ENCODE measurements at regions not wholly inside any gene's neighbourhood (a gene's known extent, or its start where the extent isn't known, plus 50 kb on each side); places are given as distances from the start of the nearest gene placed in this dataset.

DNA sequence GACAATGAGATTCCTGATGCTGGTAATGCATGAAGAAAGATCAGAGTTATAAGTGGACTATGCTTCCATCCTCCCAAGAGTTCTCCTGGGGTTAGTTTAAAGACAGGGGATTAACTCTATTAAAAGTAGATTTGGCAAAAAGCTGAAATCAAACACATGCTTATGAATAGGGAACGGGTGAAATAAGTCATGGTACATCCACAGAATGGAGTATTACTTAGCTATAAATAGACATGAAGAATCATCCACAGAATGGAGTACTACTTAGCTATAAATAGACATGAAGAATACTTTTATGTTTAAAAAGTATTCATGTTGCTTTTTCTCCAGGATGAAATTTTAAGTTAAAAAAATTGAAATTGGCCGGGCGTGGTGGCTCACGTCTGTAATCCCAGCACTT lies 596.4 kb upstream of the B3GAT1 start (continued):
- no peak for TF ChIP-seq ZNF398 (CRISPR knock-in tag; IDR thresholded peaks at IDR 0.05)
- TF ChIP-seq, protein P1, sequence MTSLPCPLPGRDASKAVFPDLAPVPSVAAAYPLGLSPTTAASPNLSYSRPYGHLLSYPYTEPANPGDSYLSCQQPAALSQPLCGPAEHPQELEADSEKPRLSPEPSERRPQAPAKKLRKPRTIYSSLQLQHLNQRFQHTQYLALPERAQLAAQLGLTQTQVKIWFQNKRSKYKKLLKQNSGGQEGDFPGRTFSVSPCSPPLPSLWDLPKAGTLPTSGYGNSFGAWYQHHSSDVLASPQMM (CRISPR knock-in tag; IDR thresholded peaks at IDR 0.05): no peak

- CTCF ChIA-PET (ENCODE audit: low intra/inter-chr PET ratio): no interaction called here
- POLR2A ChIA-PET: interaction anchor here (0.6 to 0.8 kb wide), 2 partner anchors 11 to 18 kb away, joined by 3 read pairs; no protein-coding TSS in a partner anchor
- no peaks in the 10 kb centered on the region for H3K9me3 ChIP-seq (replicated peaks; ENCODE audit: control insufficient read depth, insufficient read depth, low read depth, low read length)
- no peak for TF ChIP-seq ZC3H4 (CRISPR knock-in tag; IDR thresholded peaks at IDR 0.05; ENCODE audit: borderline replicate concordance)
- TF ChIP-seq RFX1 (IDR thresholded peaks at IDR 0.05): peak; percentile 26; the same call in 1 of the 2 replicates
- 0 out of 5 replicates have a peak, but pooled peaks cover 0 to 9% of the 10 kb centered on the region in 2 experiments for H3K27me3 ChIP-seq (ENCODE audit: control insufficient read depth in 2 of 2, insufficient read depth in 2 of 2, low read length in 2 of 2)
- in situ Hi-C loops (cut with MboI) (no loop called here), intact Hi-C loops (cut with micrococcal nuclease) (no loop called here)
- no TSS peak for BruUV-seq (replicated peaks)
- no peak overlapping the region for H2AFZ ChIP-seq (ENCODE audit: low read depth, low read length)
- H3K27ac ChIP-seq (ENCODE audit: extremely low read depth, low read depth, low read length): no peak overlapping the region
- H3K9me1 ChIP-seq (ENCODE audit: control insufficient read depth, insufficient read depth, low read length): no peaks in the 10 kb centered on the region
- H3K4me1 ChIP-seq (replicated peaks in 1 of 2; ENCODE audit: control insufficient read depth in 2 of 2, insufficient read depth in 2 of 2, low read length in 2 of 2): no peaks in the 10 kb centered on the region
- FAIRE-seq: no peak
- H4K20me1 ChIP-seq (replicated peaks; ENCODE audit: control insufficient read depth, insufficient read depth, low read length): no peaks in the 10 kb centered on the region
- no peak overlapping the region for H3K4me3 ChIP-seq
- DNase-seq (ENCODE audit: extremely low read depth in 1 of 4, low spot score in 3 of 4): no peak
- no peak overlapping the region for H3K4me2 ChIP-seq (ENCODE audit: insufficient read depth, low read length)
- H3K36me3 ChIP-seq (ENCODE audit: control insufficient read depth, insufficient read depth, low read length): no peaks in the 10 kb centered on the region
- ATAC-seq: no peak
- no peak overlapping the region for H3K9ac ChIP-seq (ENCODE audit: insufficient read depth in 1 of 2, low read depth in 2 of 2, low read length in 2 of 2)
- 0% methylated on average over 4 of the region's 4 CpGs for WGBS (ENCODE audit: insufficient coverage, low coverage, missing lambda C conversion rate)
- H3K79me2 ChIP-seq (ENCODE audit: control insufficient read depth, insufficient read depth, low read length): no peaks in the 10 kb centered on the region
Observed at GRCh38 chr11:135008001-135008405, 596.0 kb upstream of the B3GAT1 start.
